ENCODE measurements at regions not wholly inside any gene's neighbourhood (a gene's known extent, or its start where the extent isn't known, plus 50 kb on each side); places are given as distances from the start of the nearest gene placed in this dataset.

GRCh38 chr6:11429577-11429976, 108.0 kb upstream of the TMEM170B start:
- Histone ChIP-seq H3K27me3 (no peaks in the 10 kb centered on the region), H3K27ac (peak overlapping the region in 2 of 4 donors; percentile 54 to 64), H3K36me3 (no peaks in the 10 kb centered on the region), H3K4me1 (peaks cover 0 to 37% (median 30%) of the 10 kb centered on the region in 4 donors), H3K9me3 (no peaks in the 10 kb centered on the region), H3K4me3 (no peak overlapping the region)
- WGBS, 2 donors: 57 to 84% methylated on average over 2 of the region's 2 CpGs
- DNase-seq: no peak
- intact Hi-C loops (cut with DNase I): no loop called here
- no peak for TF ChIP-seq EP300 (IDR thresholded peaks at IDR 0.05)
- TF ChIP-seq CTCF (IDR thresholded peaks at IDR 0.05): no peak
- TF ChIP-seq POLR2A (IDR thresholded peaks at IDR 0.05): no peak
- TF ChIP-seq POLR2AphosphoS5 (IDR thresholded peaks at IDR 0.05): no peak

GRCh38 chr6:11428895-11429294, 108.7 kb upstream of the TMEM170B start:
- peaks cover 0 to 30% (median 23%) of the 10 kb centered on the region in 4 donors for H3K4me1 ChIP-seq
- no peaks in the 10 kb centered on the region for H3K36me3 ChIP-seq
- H3K9me3 ChIP-seq: no peaks in the 10 kb centered on the region
- DNase-seq: no peak
- no peak overlapping the region for H3K4me3 ChIP-seq
- H3K27ac ChIP-seq: peak overlapping the region in 2 of 4 donors; percentile 54 to 64
- 40 to 63% methylated on average over 3 of the region's 3 CpGs for WGBS, 2 donors
- TF ChIP-seq POLR2AphosphoS5 (IDR thresholded peaks at IDR 0.05) (no peak), POLR2A (IDR thresholded peaks at IDR 0.05) (no peak), EP300 (IDR thresholded peaks at IDR 0.05) (no peak), CTCF (IDR thresholded peaks at IDR 0.05) (no peak)
- no peaks in the 10 kb centered on the region for H3K27me3 ChIP-seq
- intact Hi-C loops (cut with DNase I): no loop called here

GRCh38 chr6:11428371-11428770, 109.2 kb upstream of the TMEM170B start:
- intact Hi-C loops (cut with DNase I): no loop called here
- no peaks in the 10 kb centered on the region for H3K27me3 ChIP-seq
- WGBS, 2 donors: 38 to 55% methylated on average over 2 of the region's 2 CpGs
- H3K4me3 ChIP-seq: no peak overlapping the region
- no peaks in the 10 kb centered on the region for H3K36me3 ChIP-seq
- DNase-seq: no peak
- TF ChIP-seq EP300 (IDR thresholded peaks at IDR 0.05): no peak
- TF ChIP-seq CTCF (IDR thresholded peaks at IDR 0.05): no peak
- peak overlapping the region in 2 of 4 donors; percentile 54 to 64 for H3K27ac ChIP-seq
- no peaks in the 10 kb centered on the region for H3K9me3 ChIP-seq
- H3K4me1 ChIP-seq: peaks cover 0 to 25% (median 19%) of the 10 kb centered on the region in 4 donors

- TF ChIP-seq EP300 (IDR thresholded peaks at IDR 0.05): no peak
- no peak for TF ChIP-seq POLR2A (IDR thresholded peaks at IDR 0.05)
- TF ChIP-seq POLR2AphosphoS5 (IDR thresholded peaks at IDR 0.05): no peak
- no peak for TF ChIP-seq CTCF (IDR thresholded peaks at IDR 0.05)
- H3K27ac ChIP-seq: peak overlapping the region in 2 of 4 donors; percentile 54 to 64
- no peak for DNase-seq
- H3K9me3 ChIP-seq: no peaks in the 10 kb centered on the region
- peaks cover 0 to 20% (median 15%) of the 10 kb centered on the region in 4 donors for H3K4me1 ChIP-seq
- no peaks in the 10 kb centered on the region for H3K27me3 ChIP-seq
- H3K4me3 ChIP-seq: no peak overlapping the region
- 64 to 86% methylated on average over 10 of the region's 10 CpGs for WGBS, 2 donors
- H3K36me3 ChIP-seq: no peaks in the 10 kb centered on the region
- intact Hi-C loops (cut with DNase I): no loop called here
Measured at GRCh38 chr6:11427723-11428245, 109.8 kb upstream of the TMEM170B start.
